ENCODE measurements at regions not wholly inside any gene's neighbourhood (a gene's known extent, or its start where the extent isn't known, plus 50 kb on each side); places are given as distances from the start of the nearest gene placed in this dataset.

GRCh38 chr7:47639495-47640110, 57.7 kb upstream of the TNS3 start:
- DNase-seq (ENCODE audit: low spot score), result no peak

- DNase-seq (ENCODE audit: low spot score), result no peak
Measured at GRCh38 chr7:47638679-47639315, 56.9 kb upstream of the TNS3 start.

DNA sequence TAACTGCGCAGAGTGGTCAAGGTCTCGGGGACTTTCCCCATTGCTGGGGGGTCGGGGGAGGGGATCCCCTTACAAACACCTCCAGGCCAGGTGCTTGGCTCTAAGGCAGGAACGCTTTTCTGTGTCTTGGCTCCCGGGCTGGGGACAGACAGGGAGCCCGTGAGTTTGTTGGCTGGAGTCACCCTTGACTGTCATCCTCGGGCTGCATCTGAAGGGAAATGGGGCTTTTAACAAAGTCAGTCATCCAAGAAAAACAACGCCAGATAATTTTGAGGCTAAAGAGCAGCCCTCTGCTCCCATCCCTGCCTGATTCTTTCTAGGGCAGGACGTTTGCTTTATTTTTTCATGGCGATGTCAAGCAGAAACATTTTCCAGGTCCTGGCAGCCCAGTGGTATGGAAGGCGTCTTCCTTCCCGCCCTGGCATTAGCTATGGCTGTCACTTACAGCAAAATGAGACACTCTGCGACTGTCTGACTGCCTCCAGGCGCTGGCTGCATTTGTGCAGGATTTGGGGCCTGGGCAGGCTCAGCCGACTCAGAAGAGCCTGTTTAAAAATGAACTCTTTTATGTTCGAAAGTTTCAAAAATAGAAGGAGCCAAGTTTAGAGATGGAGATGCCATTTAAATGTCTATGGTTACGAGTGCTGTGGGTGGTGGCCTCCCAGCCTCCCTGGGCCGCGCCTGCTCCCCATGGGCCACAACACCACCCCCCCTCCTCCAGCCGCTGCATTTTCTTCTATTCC, 54.7 kb upstream of the TNS3 start:
- peak; percentile 32 for DNase-seq (ENCODE audit: low spot score)

DNA sequence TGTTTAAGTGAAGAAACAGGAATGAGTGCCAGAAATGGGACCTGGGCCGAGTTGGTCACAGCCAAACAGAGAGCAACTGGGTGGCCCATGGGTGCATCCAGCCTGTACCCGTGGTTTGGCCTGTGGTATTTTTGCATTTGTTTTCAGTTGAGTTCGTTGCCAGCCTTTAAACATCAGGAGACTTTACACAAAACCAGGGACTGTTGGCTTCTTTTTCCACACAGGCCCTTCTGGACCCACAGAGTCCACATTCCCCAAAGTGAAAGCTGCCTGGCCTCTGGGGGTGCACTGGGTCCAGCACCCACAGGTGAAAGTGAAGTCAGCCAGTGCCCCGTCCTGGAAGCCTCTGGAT, 54.1 kb upstream of the TNS3 start:
- no peak for DNase-seq (ENCODE audit: low spot score)

- peak; percentile 49 for DNase-seq (ENCODE audit: low spot score)
Measured at GRCh38 chr7:47635091-47636080, 53.5 kb upstream of the TNS3 start.

DNA sequence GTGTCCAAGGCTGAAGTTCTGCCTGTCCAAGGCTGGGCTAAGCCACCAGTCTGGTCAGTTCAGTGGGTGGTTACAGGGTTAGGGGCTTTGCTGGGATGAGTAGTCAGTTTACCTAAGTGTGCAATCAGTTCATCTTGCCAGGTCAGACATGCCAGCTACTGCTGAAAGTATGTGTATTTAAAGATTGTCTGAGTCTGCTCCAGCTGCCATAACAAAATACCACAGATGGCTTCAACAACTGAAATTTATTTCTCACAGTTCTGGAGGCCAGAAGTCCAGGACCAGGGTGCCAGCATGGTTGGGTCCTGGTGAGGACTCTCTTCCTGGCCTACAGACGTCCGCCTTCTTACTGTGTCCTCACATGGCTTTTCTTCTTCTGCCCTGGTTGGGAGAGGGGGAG, 52.4 kb upstream of the TNS3 start:
- no peak for DNase-seq (ENCODE audit: low spot score)

DNA sequence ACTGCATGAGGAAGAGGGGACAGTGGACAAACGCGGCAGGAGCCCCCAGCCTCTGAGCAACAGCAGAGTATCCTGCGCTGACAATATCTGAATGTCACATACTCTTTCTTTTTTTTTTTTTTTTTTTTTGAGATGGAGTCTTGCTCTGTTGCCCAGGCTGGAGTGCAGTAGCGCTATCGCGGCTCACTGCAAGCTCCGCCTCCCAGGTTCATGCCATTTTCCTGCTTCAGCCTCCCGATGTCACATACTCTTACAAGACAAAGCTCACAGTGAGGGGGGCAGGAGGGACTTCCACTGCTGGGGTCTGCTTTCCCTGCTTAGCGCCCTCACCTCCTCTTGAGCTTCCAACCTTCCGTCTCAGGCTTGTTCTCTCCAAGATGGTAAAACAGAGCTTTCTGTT, 51.2 kb upstream of the TNS3 start:
- no peak for DNase-seq (ENCODE audit: low spot score)

All from SK-N-DZ (cell line).